K562 (cell line): ENCODE measurements at regions not wholly inside any gene's neighbourhood (a gene's known extent, or its start where the extent isn't known, plus 50 kb on each side); places are given as distances from the start of the nearest gene placed in this dataset.

Source experiments
- ADNP ChIP-seq: fragments of 200-800 bp; sonication (Bioruptor generic); IDR thresholded peaks from 2 replicates; pipeline ENCODE4 v1.6.1; 2016; ENCODE audit warnings: missing genetic modification characterization, missing compliant biosample characterization
- AFF1 ChIP-seq, 2 experiments: fragments of 450-650 bp; IDR thresholded peaks; 2 replicates each; pipeline ENCODE4 v1.6.1; 2018; ENCODE audit warnings: mild to moderate bottlenecking in 2 of 2, low read depth in 1 of 2; ENCODE audit not compliant: partially characterized antibody in 2 of 2
- ATF2 ChIP-seq: sonication (generic); formaldehyde crosslinking; IDR thresholded peaks from 2 replicates; pipeline ENCODE4 v1.8.1; 2022; ENCODE audit warnings: missing genetic modification reagents
- BMI1 ChIP-seq: fragments of 150-350 bp; IDR thresholded peaks from 2 replicates; pipeline ENCODE4 v1.6.1; 2014; ENCODE audit warnings: low read length
- DIDO1 ChIP-seq: fragments of 450-650 bp; IDR thresholded peaks from 2 replicates; pipeline ENCODE4 v1.6.1; 2016; ENCODE audit warnings: low read depth, missing biosample characterization, missing genetic modification characterization
- DLX4 ChIP-seq: fragments of 250-450 bp; sonication (Bioruptor Pico); IDR thresholded peaks from 2 replicates; pipeline ENCODE4 v1.6.1; 2021; ENCODE audit warnings: mild to moderate bottlenecking
- ELK3 ChIP-seq: fragments of 450-650 bp; formaldehyde crosslinking; IDR thresholded peaks from 2 replicates; pipeline ENCODE4 v1.4.0; 2020; ENCODE audit warnings: mild to moderate bottlenecking
- GMEB1 ChIP-seq: fragments of 250-450 bp; sonication (Bioruptor Pico); IDR thresholded peaks from 2 replicates; pipeline ENCODE4 v1.4.0; 2020; ENCODE audit warnings: mild to moderate bottlenecking
- NCOR1 ChIP-seq: fragments of 450-650 bp; IDR thresholded peaks from 2 replicates; pipeline ENCODE4 v1.6.1; 2016; ENCODE audit warnings: mild to moderate bottlenecking, moderate library complexity
- PATZ1 ChIP-seq: fragments of 250-450 bp; sonication (Bioruptor Pico); IDR thresholded peaks from 2 replicates; pipeline ENCODE4 v1.5.0; 2020; ENCODE audit warnings: mild to moderate bottlenecking, borderline replicate concordance
- RBM25 ChIP-seq: fragments of 200-400 bp; formaldehyde crosslinking; IDR thresholded peaks from 2 replicates; pipeline ENCODE4 v1.6.1; 2018; ENCODE audit warnings: low read length, low read depth, moderate library complexity; ENCODE audit not compliant: severe bottlenecking
- SFPQ ChIP-seq: fragments of 200-400 bp; formaldehyde crosslinking; IDR thresholded peaks from 2 replicates; pipeline ENCODE4 v1.6.1; 2017; ENCODE audit warnings: mild to moderate bottlenecking, low read depth, low read length, moderate library complexity
- TRIM24 ChIP-seq, 2 experiments: fragments of 450-650 bp; IDR thresholded peaks; 2 replicates each; pipeline ENCODE4 v1.6.1; 2016
- ZNF589 ChIP-seq: fragments of 200-800 bp; sonication (Bioruptor generic); IDR thresholded peaks from 2 replicates; pipeline ENCODE4 v1.6.1; 2016; ENCODE audit warnings: low read depth, missing genetic modification characterization, missing compliant biosample characterization
- ZNF644 ChIP-seq: fragments of 200-800 bp; sonication (Bioruptor generic); IDR thresholded peaks from 2 replicates; pipeline ENCODE4 v1.6.1; 2016; ENCODE audit warnings: low read depth, missing genetic modification characterization, missing compliant biosample characterization

GRCh38 chr20:41715526-41715925 is 97.3 kb upstream of the CHD6 start (continued):
- TF ChIP-seq PATZ1 (CRISPR knock-in tag) (no peak), ADNP (tag) (no peak), ZNF589 (CRISPR knock-in tag) (no peak), DLX4 (CRISPR knock-in tag) (no peak), DIDO1 (tag) (no peak), ELK3 (CRISPR knock-in tag) (no peak), ZNF644 (tag) (no peak), TRIM24 (IDR thresholded peaks at IDR 0.05) (peak in 1 of 2 experiments; percentile 47; a peak in 1 of 4 replicates), SFPQ (no peak), BMI1 (no peak), AFF1 (IDR thresholded peaks at IDR 0.05; ENCODE audit: low read depth in 1 of 2, partially characterized antibody in 2 of 2) (no peak), GMEB1 (CRISPR knock-in tag) (no peak), RBM25 (no peak), ATF2 (CRISPR knock-in tag) (no peak), NCOR1 (peak; percentile 81)
